ENCODE measurements at regions not wholly inside any gene's neighbourhood (a gene's known extent, or its start where the extent isn't known, plus 50 kb on each side); places are given as distances from the start of the nearest gene placed in this dataset.
"Not testable (repeated sequence)": the region's sequence is repeated elsewhere in the genome, so short reads cannot be mapped to it uniquely, and the experiment has no call there.

GRCh38 chr5:116959843-116960242, 385.2 kb upstream of the SEMA6A start:
- H3K27me3 Mint-ChIP-seq (ENCODE audit: low read depth) = no peaks in the 10 kb centered on the region
- H3K9me3 Mint-ChIP-seq (ENCODE audit: low read depth) = no peaks in the 10 kb centered on the region
- no peaks in the 10 kb centered on the region for H3K4me1 Mint-ChIP-seq (ENCODE audit: low read depth)
- no peak for TF ChIP-seq CTCF (IDR thresholded peaks at IDR 0.05)
- no peak overlapping the region for H3K27ac Mint-ChIP-seq (ENCODE audit: unreplicated experiment)
- no peak overlapping the region for H3K4me3 Mint-ChIP-seq (ENCODE audit: unreplicated experiment)
- DNase-seq (ENCODE audit: low spot score) = no peak
- no peaks in the 10 kb centered on the region for H3K36me3 Mint-ChIP-seq (ENCODE audit: low read depth)

- H3K4me3 Mint-ChIP-seq (ENCODE audit: unreplicated experiment) = no peak overlapping the region
- H3K27ac Mint-ChIP-seq (ENCODE audit: unreplicated experiment) = no peak overlapping the region
- no peak for TF ChIP-seq CTCF (IDR thresholded peaks at IDR 0.05)
- DNase-seq (ENCODE audit: low spot score) = no peak
- no peaks in the 10 kb centered on the region for H3K9me3 Mint-ChIP-seq (ENCODE audit: low read depth)
- no peaks in the 10 kb centered on the region for H3K4me1 Mint-ChIP-seq (ENCODE audit: low read depth)
- no peaks in the 10 kb centered on the region for H3K27me3 Mint-ChIP-seq (ENCODE audit: low read depth)
- H3K36me3 Mint-ChIP-seq (ENCODE audit: low read depth) = no peaks in the 10 kb centered on the region
Measured at GRCh38 chr5:116953251-116953930, 378.8 kb upstream of the SEMA6A start.

- H3K27ac Mint-ChIP-seq (ENCODE audit: unreplicated experiment) = no peak overlapping the region
- no peak overlapping the region for H3K4me3 Mint-ChIP-seq (ENCODE audit: unreplicated experiment)
- H3K36me3 Mint-ChIP-seq (ENCODE audit: low read depth) = no peaks in the 10 kb centered on the region
- H3K4me1 Mint-ChIP-seq (ENCODE audit: low read depth) = no peaks in the 10 kb centered on the region
- no peaks in the 10 kb centered on the region for H3K27me3 Mint-ChIP-seq (ENCODE audit: low read depth)
- peaks cover 5% of the 10 kb centered on the region for H3K9me3 Mint-ChIP-seq (ENCODE audit: low read depth)
- no peak for TF ChIP-seq CTCF (IDR thresholded peaks at IDR 0.05)
- no peak for DNase-seq (ENCODE audit: low spot score)
Measured at GRCh38 chr5:116951219-116951618, 376.6 kb upstream of the SEMA6A start.

GRCh38 chr5:116947691-116948528, 373.3 kb upstream of the SEMA6A start:
- H3K36me3 Mint-ChIP-seq (ENCODE audit: low read depth) = no peaks in the 10 kb centered on the region

GRCh38 chr5:116945613-116946382, 371.2 kb upstream of the SEMA6A start:
- H3K4me3 Mint-ChIP-seq (ENCODE audit: unreplicated experiment); H3K9me3 Mint-ChIP-seq (ENCODE audit: low read depth); H3K4me1 Mint-ChIP-seq (ENCODE audit: low read depth): not testable (repeated sequence)

More at GRCh38 chr5:116947691-116948528, 373.3 kb upstream of the SEMA6A start:
- Mint-ChIP-seq H3K4me1 (ENCODE audit: low read depth) (no peaks in the 10 kb centered on the region), H3K27ac (ENCODE audit: unreplicated experiment) (no peak overlapping the region), H3K9me3 (ENCODE audit: low read depth) (peaks cover 5% of the 10 kb centered on the region), H3K4me3 (ENCODE audit: unreplicated experiment) (no peak overlapping the region), H3K27me3 (ENCODE audit: low read depth) (no peaks in the 10 kb centered on the region)
- peak; percentile 79 for TF ChIP-seq CTCF (IDR thresholded peaks at IDR 0.05)
- no peak for DNase-seq (ENCODE audit: low spot score)

More at GRCh38 chr5:116945613-116946382, 371.2 kb upstream of the SEMA6A start:
- H3K36me3 Mint-ChIP-seq (ENCODE audit: low read depth); H3K27me3 Mint-ChIP-seq (ENCODE audit: low read depth); H3K27ac Mint-ChIP-seq (ENCODE audit: unreplicated experiment); DNase-seq (ENCODE audit: low spot score): not testable (repeated sequence)
